HL-60 (cell line): ENCODE measurements at regions not wholly inside any gene's neighbourhood (a gene's known extent, or its start where the extent isn't known, plus 50 kb on each side); places are given as distances from the start of the nearest gene placed in this dataset.

Experiments used
- DNase-seq, 2 experiments: peaks; one replicate each; pipeline ENCODE4 v3.0.0-alpha.2; 2010 to 2020; ENCODE audit warnings: low read depth in 1 of 2, low spot score in 1 of 2
- H3K27ac ChIP-seq: fragments of 250-450 bp; sonication (Bioruptor Pico); replicated peaks from 2 replicates; pipeline ENCODE4 v1.5.1; 2020; ENCODE audit warnings: mild to moderate bottlenecking, moderate library complexity
- H3K27me3 ChIP-seq: fragments of 250-450 bp; sonication (Bioruptor Pico); 2 replicates; pipeline ENCODE4 v1.5.1; 2021; ENCODE audit warnings: mild to moderate bottlenecking, moderate library complexity; ENCODE audit not compliant: insufficient read depth, poor library complexity, severe bottlenecking
- H3K4me3 ChIP-seq: replicated peaks from 2 replicates; pipeline ENCODE4 v1.5.1; 2011; ENCODE audit warnings: mild to moderate bottlenecking, control low read depth, low read length; ENCODE audit not compliant: insufficient read depth
- GABPA ChIP-seq: IDR thresholded peaks from 2 replicates; pipeline ENCODE4 v1.6.1; 2012; ENCODE audit warnings: low read depth
- POLR2AphosphoS5 ChIP-seq: IDR thresholded peaks from 2 replicates; pipeline ENCODE4 v1.6.1; 2012; ENCODE audit warnings: low read depth
- REST ChIP-seq: IDR thresholded peaks from 2 replicates; pipeline ENCODE4 v1.6.1; 2012; ENCODE audit warnings: low read depth; ENCODE audit not compliant: insufficient replicate concordance
- SPI1 ChIP-seq: IDR thresholded peaks from 2 replicates; pipeline ENCODE4 v1.6.1; 2012; ENCODE audit warnings: low read depth, mild to moderate bottlenecking, borderline replicate concordance
- TF ChIP-seq, protein P1 (sequence below): IDR thresholded peaks from one replicate; pipeline ENCODE4 v1.5.1; 2011; ENCODE audit warnings: low read length, control low read depth, inconsistent platforms; ENCODE audit not compliant: insufficient read depth

- H3K27me3 ChIP-seq: no peaks in the 10 kb centered on the region
- H3K27ac ChIP-seq: no peak overlapping the region
- TF ChIP-seq, protein P1, sequence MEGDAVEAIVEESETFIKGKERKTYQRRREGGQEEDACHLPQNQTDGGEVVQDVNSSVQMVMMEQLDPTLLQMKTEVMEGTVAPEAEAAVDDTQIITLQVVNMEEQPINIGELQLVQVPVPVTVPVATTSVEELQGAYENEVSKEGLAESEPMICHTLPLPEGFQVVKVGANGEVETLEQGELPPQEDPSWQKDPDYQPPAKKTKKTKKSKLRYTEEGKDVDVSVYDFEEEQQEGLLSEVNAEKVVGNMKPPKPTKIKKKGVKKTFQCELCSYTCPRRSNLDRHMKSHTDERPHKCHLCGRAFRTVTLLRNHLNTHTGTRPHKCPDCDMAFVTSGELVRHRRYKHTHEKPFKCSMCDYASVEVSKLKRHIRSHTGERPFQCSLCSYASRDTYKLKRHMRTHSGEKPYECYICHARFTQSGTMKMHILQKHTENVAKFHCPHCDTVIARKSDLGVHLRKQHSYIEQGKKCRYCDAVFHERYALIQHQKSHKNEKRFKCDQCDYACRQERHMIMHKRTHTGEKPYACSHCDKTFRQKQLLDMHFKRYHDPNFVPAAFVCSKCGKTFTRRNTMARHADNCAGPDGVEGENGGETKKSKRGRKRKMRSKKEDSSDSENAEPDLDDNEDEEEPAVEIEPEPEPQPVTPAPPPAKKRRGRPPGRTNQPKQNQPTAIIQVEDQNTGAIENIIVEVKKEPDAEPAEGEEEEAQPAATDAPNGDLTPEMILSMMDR: no peak
- TF ChIP-seq POLR2AphosphoS5 (no peak), REST (no peak), SPI1 (no peak), GABPA (no peak)
- H3K4me3 ChIP-seq: no peak overlapping the region
- no peak for DNase-seq
Observed at GRCh38 chr4:32417113-32417704, 1697.0 kb downstream of the PCDH7 start.

DNA sequence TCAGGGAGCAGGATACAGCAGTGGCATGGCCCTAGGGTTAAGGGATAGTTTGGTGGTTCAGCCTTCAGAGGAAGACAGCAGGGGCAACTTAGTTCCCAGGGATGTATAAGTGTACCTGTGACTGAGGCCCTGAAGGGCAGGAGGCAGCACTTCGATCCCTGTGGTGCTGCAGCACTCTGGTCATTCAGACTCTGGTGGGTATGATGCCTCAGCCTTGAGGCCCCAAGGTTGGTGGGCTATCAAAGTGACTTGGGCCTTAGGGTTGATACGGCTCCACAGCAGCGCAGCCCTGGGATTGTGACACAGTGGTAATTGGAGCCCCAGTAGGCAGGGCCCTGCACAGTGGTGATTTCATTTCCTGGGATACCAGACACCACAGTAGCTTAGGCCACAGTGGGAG, 1703.1 kb downstream of the PCDH7 start:
- Histone ChIP-seq H3K27ac (no peak overlapping the region), H3K4me3 (no peak overlapping the region)
- TF ChIP-seq SPI1: no peak
- TF ChIP-seq POLR2AphosphoS5: no peak
- TF ChIP-seq REST: no peak
- TF ChIP-seq GABPA: no peak
- TF ChIP-seq, protein P1: no peak

GRCh38 chr4:32425243-32425642, 1705.1 kb downstream of the PCDH7 start:
- TF ChIP-seq REST: no peak
- TF ChIP-seq SPI1: no peak
- TF ChIP-seq, protein P1: no peak
- no peak for TF ChIP-seq POLR2AphosphoS5
- no peak for TF ChIP-seq GABPA

More for the DNA sequence above, 1703.1 kb downstream of the PCDH7 start:
- H3K27me3 ChIP-seq: no peaks in the 10 kb centered on the region
- no peak for DNase-seq

More at GRCh38 chr4:32425243-32425642, 1705.1 kb downstream of the PCDH7 start:
- Histone ChIP-seq H3K4me3 (no peak overlapping the region), H3K27ac (no peak overlapping the region), H3K27me3 (no peaks in the 10 kb centered on the region)
- DNase-seq: no peak
